SK-N-SH treated with all-trans-retinoic acid at 6 μM for 48 hours (cell line): ENCODE measurements at regions not wholly inside any gene's neighbourhood (a gene's known extent, or its start where the extent isn't known, plus 50 kb on each side); places are given as distances from the start of the nearest gene placed in this dataset.

Experiments used
- ATAC-seq: fragments of 200-7000 bp; cut with Tn5 transposase; 3 replicates; pipeline ENCODE4 v1.9.1; 2020; ENCODE audit warnings: mild to moderate bottlenecking, moderate library complexity
- BACH2 ChIP-seq: fragments of 250-450 bp; sonication (Bioruptor Pico); IDR thresholded peaks from 2 replicates; pipeline ENCODE4 v1.9.0; 2021; ENCODE audit warnings: mild to moderate bottlenecking, borderline replicate concordance
- CREB5 ChIP-seq: fragments of 250-450 bp; sonication (Bioruptor Pico); IDR thresholded peaks from 2 replicates; pipeline ENCODE4 v1.5.1; 2020; ENCODE audit warnings: low read depth, mild to moderate bottlenecking, moderate library complexity
- CSDC2 ChIP-seq: fragments of 250-450 bp; sonication (Bioruptor Pico); IDR thresholded peaks from 2 replicates; pipeline ENCODE4 v1.5.0; 2020; ENCODE audit warnings: mild to moderate bottlenecking, moderate library complexity
- ISL1 ChIP-seq: fragments of 250-450 bp; sonication (Bioruptor Pico); IDR thresholded peaks from 2 replicates; pipeline ENCODE4 v2.1.2; 2022; ENCODE audit warnings: mild to moderate bottlenecking, moderate library complexity
- OSR1 ChIP-seq: fragments of 250-450 bp; sonication (Bioruptor Pico); IDR thresholded peaks from 2 replicates; pipeline ENCODE4 v1.8.0; 2022; ENCODE audit warnings: moderate library complexity, mild to moderate bottlenecking, inconsistent platforms
- PATZ1 ChIP-seq: fragments of 250-450 bp; sonication (Bioruptor Pico); IDR thresholded peaks from 2 replicates; pipeline ENCODE4 v1.8.0; 2020; ENCODE audit warnings: mild to moderate bottlenecking, moderate library complexity, borderline replicate concordance
- PPARA ChIP-seq: fragments of 250-450 bp; sonication (Bioruptor Pico); IDR thresholded peaks from 2 replicates; pipeline ENCODE4 v1.5.0; 2020; ENCODE audit warnings: mild to moderate bottlenecking, borderline replicate concordance
- RARB ChIP-seq: fragments of 250-450 bp; sonication (Bioruptor Pico); IDR thresholded peaks from 2 replicates; pipeline ENCODE4 v1.8.0; 2021; ENCODE audit warnings: mild to moderate bottlenecking, moderate library complexity
- SNAI2 ChIP-seq: fragments of 250-450 bp; sonication (Bioruptor Pico); IDR thresholded peaks from 2 replicates; pipeline ENCODE4 v1.5.0; 2020; ENCODE audit warnings: mild to moderate bottlenecking, moderate library complexity
- TCF4 ChIP-seq: fragments of 250-450 bp; sonication (Bioruptor Pico); IDR thresholded peaks from 2 replicates; pipeline ENCODE4 v1.8.0; 2021; ENCODE audit warnings: mild to moderate bottlenecking, moderate library complexity, borderline replicate concordance
- TSHZ2 ChIP-seq: fragments of 250-450 bp; sonication (Bioruptor Pico); IDR thresholded peaks from 2 replicates; pipeline ENCODE4 v1.5.0; 2020; ENCODE audit warnings: mild to moderate bottlenecking, moderate library complexity
- ZC3H10 ChIP-seq: fragments of 250-450 bp; sonication (Bioruptor Pico); IDR thresholded peaks from 2 replicates; pipeline ENCODE4 v1.5.1; 2021; ENCODE audit warnings: mild to moderate bottlenecking, moderate library complexity
- ZFP3 ChIP-seq: fragments of 250-450 bp; sonication (Bioruptor Pico); IDR thresholded peaks from 2 replicates; pipeline ENCODE4 v1.5.0; 2020; ENCODE audit warnings: mild to moderate bottlenecking, moderate library complexity
- ZNF70 ChIP-seq: fragments of 450-650 bp; formaldehyde crosslinking; IDR thresholded peaks from 2 replicates; pipeline ENCODE4 v1.5.0; 2020; ENCODE audit warnings: mild to moderate bottlenecking, moderate library complexity
- ZNF8 ChIP-seq: fragments of 450-650 bp; formaldehyde crosslinking; IDR thresholded peaks from 2 replicates; pipeline ENCODE4 v1.5.0; 2020; ENCODE audit warnings: mild to moderate bottlenecking, moderate library complexity

DNA sequence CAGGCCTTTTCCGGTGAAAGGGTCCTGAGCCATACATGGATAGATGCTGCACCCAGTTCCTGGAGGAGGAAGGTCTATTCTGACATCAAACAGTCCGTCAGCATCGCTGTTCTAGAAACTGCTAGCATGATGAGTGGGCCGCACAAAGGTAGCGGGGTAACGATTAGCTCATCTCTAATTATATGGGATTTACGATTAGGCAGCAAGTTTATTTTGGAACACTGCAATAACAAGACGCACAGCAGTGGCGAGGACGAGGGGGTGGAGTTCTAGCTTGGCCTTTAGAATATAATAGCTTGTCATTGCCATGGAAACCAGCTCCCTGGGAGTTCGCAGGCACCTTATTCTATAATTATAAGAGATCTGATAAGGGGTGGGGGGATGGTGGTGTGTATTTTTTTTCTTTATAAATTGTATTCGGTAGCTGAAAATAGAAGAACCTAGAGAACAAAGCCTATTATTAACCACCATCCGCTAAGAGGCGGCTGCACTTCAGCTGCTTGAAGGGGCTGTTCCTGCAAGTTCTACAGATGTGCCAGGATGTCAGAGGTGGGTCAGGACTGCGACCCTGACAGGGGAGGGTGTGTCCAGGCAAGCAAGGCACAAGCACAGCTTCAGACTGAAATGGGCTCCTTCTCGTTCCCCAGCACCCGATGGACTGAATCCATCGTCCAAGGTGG is 311.0 kb downstream of the AGTPBP1 start (continued):
- no peak for TF ChIP-seq PATZ1 (CRISPR knock-in tag)
- TF ChIP-seq SNAI2 (CRISPR knock-in tag): no peak

GRCh38 chr9:85428230-85428629 is 313.5 kb downstream of the AGTPBP1 start:
- TF ChIP-seq OSR1 (CRISPR knock-in tag) (no peak), TSHZ2 (CRISPR knock-in tag) (no peak), ZC3H10 (no peak), PPARA (CRISPR knock-in tag) (no peak), ZNF8 (CRISPR knock-in tag) (no peak)
- no peak for ATAC-seq

- TF ChIP-seq ZC3H10 (no peak), SNAI2 (CRISPR knock-in tag) (no peak), CSDC2 (CRISPR knock-in tag) (no peak)
- TF ChIP-seq, all 23 proteins: peak for 0
- ATAC-seq: no peak
These were observed 314.0 kb downstream of the AGTPBP1 start for GRCh38 chr9:85427772-85428171.

DNA sequence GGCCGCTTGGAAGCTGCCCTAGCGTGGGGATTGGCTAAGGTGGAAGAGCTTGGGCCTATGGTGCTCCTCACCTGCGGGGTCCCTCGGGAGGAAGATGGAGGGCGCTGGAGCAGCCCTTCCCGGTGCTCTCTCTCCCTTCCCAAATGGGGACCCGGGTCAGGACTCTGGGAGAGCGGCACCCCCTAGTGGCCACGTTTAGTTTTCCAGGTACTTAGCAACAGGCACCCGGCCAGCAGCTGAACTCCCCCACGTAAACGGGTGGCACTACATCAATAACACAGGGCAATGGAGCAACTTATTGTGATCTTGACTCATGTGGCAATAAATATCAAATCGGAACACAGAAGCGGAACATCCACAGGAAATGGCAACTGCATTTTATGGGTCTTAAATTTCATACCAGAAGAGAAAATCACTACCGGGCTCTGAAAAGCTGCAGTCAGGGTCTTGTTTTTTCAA is 316.6 kb downstream of the AGTPBP1 start:
- ATAC-seq: peak; percentile 50; the same call in 2 of the 3 replicates
- no peak for TF ChIP-seq ISL1 (CRISPR knock-in tag)
- peak; percentile 64; the same call in 1 of the 2 replicates for TF ChIP-seq TSHZ2 (CRISPR knock-in tag)
- no peak for TF ChIP-seq PATZ1 (CRISPR knock-in tag)
- no peak for TF ChIP-seq TCF4
- TF ChIP-seq CSDC2 (CRISPR knock-in tag): no peak
- no peak for TF ChIP-seq ZNF70 (CRISPR knock-in tag)
- no peak for TF ChIP-seq ZNF8 (CRISPR knock-in tag)

DNA sequence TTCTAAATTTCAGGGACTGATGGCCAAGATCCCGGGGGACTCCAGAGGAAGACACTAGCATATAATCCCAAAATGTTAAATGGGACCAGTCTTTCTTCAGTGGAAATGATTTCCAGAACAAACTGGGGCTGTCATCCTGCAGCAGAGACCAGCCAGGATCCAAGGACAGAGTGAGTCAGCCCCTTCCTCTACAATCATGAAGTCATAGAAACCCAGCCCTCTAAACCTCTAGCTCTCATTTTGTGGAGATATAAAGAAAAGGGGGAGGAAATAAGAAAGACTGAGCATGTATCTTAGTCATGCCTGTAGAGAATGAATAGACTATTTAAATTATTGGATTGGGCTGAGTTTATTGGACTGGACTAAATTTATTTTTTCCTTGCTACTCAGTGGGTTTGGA is 318.3 kb downstream of the AGTPBP1 start:
- TF ChIP-seq ISL1 (CRISPR knock-in tag) (no peak), CREB5 (no peak), ZFP3 (CRISPR knock-in tag) (no peak), RARB (CRISPR knock-in tag) (no peak), BACH2 (no peak), ZNF70 (CRISPR knock-in tag) (no peak)
- no peak for ATAC-seq
